HG02642 (cell line): ENCODE measurements at regions not wholly inside any gene's neighbourhood (a gene's known extent, or its start where the extent isn't known, plus 50 kb on each side); places are given as distances from the start of the nearest gene placed in this dataset.

Source experiments
- ATAC-seq: cut with Tn5 transposase; IDR thresholded peaks from one replicate; pipeline ENCODE4 v1.9.1; 2021; ENCODE audit warnings: mild to moderate bottlenecking; ENCODE audit not compliant: unreplicated experiment, poor library complexity

DNA sequence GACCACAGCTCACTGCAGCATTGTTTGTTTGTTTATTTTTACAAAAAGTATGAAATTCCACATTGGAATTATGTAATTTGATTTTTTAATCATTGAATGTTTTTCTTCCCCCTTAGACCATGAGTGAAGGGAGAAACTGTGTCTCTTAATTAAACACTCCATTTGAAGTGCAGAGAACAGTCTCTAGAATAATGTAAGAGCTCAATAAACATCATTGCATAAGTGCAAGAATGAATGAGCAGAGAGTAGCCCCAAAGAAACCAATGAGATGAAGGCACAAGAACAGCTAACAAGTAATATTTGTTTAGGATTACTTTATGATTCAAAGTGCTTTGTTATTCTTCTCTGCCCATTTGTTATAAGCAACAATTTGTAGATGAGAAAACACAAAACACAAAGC is 921.3 kb upstream of the LCORL start:
- ATAC-seq: no peak

DNA sequence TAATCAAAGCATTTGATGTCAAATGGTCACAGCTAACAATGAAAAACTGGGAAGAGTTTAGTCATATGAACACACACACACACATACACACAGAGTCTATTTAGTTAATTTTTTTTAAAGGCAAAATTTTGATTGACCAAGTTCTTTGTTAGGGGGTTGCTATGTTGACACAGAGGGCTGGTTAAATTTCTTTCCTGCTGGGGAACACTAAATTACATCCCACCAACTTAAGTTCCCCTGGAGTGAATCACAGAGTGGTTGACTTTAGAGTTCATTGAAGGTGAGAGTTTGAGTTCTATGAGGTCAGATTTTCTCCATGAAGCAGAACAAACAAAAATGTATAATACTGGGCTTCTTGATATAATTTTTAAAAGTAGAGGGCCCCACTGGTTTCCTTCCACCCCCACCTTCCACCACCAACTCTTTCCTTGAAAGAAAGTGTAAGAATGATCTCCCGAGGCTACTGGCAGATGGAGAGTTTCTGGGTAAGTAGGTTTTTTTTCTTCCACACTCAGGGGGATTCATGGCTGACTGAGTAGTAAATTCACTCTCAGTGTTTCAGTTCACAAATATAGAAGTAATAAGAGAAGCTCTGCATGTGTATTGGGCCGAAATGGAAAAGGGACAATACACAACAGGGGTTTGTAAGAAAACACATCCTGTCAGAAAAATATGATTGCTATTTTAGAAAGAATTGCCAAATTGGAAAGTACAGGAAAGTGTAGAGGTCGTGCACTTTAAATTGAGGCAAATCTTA is 917.0 kb upstream of the LCORL start:
- no peak for ATAC-seq

- no peak for ATAC-seq
Observed at GRCh38 chr4:18937746-18938145, 916.2 kb upstream of the LCORL start.

DNA sequence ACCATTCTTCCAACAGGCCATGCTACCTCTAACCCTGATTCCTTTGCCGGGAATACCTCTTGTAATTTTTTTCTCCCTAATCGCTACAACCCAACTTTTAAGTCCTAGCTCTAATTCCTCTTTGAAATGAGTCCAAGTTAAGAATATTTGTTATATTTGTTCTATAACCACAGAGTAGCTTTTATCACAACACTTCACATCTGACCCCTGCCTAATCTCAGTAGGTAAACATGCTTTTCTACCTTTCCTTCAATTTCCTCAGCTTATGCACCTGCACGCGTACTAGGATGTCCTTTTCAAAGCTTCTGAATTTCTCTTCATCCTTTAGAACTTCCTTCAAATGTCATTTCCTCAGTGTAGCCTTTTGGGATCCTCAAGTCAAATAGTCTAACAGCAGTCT is 915.5 kb upstream of the LCORL start:
- no peak for ATAC-seq

DNA sequence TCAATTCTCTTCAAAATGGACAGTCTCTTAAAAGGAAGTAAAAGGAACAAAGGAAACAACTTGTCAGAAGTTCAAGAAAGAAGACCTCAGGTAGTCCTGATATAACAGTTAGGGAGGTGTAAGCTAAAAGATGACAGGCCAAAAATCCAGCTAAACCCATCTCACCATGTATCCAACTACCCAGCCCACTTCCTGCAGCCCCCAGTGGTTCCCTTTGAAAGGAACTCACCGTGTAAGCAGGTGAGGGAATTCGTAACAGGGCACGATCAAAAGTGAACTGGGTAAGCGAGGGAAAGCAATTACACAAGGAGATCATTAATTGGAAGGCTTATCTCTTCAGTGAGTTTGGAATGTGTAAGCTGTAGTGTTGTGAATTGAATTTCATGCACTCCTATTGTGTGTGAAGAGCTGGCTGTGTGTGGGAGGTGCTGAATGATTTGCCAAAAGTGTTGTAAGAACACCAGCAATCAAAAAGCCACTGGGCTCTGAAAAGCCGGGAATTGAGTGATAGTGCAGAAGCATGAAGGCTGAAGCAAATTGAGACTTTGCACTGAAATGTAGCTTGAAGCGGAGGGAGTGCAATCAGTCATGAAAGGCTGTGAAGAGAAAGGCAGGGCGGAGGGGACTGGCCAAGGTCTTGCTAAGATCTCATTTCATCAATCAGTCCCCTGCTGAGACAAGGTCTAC is 914.2 kb upstream of the LCORL start:
- no peak for ATAC-seq

GRCh38 chr4:18934197-18934596 is 912.6 kb upstream of the LCORL start:
- ATAC-seq: no peak

- ATAC-seq: no peak
Observed at GRCh38 chr4:18932730-18933339, 911.3 kb upstream of the LCORL start.

DNA sequence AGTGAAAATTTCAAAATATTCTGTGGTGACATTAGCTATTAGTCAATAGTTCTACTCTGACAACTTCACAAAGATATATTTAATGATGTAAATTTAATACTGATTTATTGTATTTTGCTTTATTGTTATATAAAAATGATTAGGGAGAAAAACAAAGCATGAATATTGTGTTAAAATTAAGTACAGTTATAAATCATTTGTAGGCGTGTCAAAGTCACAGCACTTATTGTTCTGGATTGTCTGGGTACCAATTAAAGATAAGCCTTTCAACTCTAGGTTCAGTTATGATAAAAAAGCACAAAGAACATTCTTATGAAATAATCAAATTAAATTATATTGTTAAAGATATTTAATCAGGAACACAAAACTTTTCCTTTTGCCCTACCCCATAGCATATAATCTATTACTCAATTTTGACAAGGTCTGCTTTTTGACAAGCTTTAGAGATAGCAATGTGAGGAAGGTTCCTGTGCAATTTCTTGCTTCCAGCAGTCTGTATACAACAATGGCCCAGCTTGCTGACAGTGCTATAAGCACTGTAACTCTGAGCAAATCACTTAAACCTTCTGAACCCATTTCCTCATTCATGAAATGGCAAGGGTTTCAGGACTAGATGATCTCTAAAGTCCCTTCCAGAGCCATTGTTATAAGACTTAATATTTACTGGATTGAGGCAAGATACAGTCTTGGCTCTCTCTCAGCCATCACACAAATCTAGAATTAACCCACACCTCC is 910.3 kb upstream of the LCORL start:
- ATAC-seq: no peak

DNA sequence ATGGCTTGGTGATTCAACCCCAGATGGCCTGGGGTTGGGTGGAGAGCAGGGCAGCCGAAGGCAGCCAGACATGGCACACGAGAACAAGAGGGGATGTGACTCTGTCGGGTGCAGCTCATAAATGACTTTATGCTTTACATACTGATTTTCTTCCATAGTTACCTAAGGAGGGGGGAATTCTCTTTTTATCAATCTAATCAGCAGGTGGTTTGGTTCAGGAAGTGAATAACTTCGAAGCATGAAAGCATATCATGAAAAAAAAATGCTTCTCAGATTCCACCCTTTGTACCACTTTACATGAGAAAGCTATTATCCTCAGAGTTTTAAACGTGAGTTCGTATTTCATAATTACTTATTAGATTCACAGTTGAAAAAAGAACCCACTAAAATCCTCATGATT is 908.9 kb upstream of the LCORL start:
- ATAC-seq: no peak

GRCh38 chr4:18923496-18924161 is 902.1 kb upstream of the LCORL start:
- ATAC-seq: no peak

GRCh38 chr4:18917689-18918088 is 896.1 kb upstream of the LCORL start:
- ATAC-seq: no peak

DNA sequence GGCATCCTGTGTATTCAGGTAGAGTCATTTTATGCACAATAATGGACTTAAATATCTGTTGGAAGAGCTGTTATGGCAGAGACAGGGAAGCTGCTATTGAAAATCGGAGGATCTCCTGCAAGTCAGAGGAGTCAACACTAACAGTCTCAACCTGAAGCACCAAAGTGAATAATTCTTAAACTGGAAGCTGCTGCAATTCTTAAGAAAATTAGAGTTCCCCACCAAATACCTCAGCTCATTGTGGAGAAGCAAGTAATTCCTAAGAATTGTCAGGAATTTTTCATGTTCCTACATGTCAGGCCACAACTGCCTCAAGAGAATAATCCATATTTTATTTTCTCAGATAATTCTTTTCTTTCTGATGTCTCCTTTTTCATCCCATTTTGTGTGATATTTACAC is 892.6 kb upstream of the LCORL start:
- ATAC-seq: no peak

- no peak for ATAC-seq
Observed at GRCh38 chr4:18894928-18895327, 873.4 kb upstream of the LCORL start.

DNA sequence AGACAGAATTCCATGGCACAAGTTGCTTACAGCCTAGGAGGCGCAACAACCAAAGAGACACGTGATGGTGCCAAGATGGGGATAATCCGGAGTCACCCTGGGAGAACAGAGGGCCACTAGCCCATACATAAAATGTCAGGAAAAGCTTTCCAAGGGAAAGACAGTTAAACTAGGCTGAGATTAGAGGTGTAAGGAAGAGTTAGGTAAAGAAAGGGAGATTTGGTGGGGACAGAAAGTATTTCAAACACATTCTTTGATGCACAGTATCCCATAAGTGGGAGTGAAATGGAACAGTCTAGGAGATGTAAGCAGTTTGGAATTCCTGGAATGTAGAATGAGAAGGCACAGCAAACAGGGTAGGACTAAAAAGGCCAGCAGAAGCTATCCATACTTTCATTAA is 860.9 kb upstream of the LCORL start:
- no peak for ATAC-seq

DNA sequence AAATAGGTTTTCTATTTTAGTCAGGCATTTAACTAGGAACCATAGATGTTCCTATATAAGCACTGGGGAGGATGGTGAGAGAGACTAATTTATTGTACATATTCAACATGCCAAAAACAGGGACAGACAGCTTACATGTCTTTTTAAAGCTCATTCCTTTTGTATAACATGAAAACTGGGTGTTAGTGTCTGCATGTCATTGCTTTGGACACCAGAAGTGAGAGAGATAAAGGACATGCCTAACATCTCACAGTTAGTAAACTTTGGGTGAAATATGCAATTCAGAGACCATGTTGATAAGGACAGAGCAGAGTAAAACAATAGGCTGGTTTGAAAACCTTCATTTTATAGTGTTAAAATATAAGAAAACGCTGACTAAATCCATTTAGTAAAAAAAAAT is 860.0 kb upstream of the LCORL start:
- no peak for ATAC-seq

DNA sequence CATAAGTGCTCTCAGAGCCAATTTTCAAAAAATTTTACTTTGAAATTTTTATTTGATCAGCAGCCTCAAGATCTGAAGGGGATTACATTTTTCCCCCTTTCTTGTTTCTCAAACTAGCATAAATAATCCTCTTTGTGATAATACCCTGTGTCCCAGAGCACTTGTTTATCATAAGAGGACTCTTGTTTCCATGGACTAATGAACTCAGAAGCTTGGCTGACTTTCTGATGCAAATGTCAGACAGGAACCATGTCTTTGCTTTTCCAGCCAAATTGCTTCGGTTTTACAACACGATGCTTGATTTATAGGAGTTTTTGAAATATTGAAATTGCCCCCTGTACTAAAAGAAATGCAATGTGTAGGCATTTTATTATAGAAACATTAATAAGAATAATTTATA is 859.3 kb upstream of the LCORL start:
- no peak for ATAC-seq

DNA sequence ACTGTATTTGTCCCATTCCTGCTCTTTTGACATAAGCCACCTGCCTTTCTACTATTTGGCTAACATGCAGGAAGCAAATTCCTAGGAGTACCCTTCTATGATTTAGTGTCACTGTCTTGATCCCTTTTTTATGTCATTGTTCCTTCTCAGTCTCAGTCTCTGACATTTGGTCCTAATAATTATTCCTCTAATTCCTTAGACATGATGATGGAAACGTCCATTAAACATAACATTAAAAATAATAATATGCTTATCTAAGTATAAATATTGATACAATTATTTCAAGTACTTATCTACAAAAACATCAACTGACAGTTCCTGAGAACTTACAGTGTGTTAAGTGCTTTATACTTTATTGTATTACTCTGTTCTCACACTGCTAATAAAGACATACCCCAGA is 857.0 kb upstream of the LCORL start:
- no peak for ATAC-seq

GRCh38 chr4:18869166-18869565 is 847.6 kb upstream of the LCORL start:
- ATAC-seq: no peak

DNA sequence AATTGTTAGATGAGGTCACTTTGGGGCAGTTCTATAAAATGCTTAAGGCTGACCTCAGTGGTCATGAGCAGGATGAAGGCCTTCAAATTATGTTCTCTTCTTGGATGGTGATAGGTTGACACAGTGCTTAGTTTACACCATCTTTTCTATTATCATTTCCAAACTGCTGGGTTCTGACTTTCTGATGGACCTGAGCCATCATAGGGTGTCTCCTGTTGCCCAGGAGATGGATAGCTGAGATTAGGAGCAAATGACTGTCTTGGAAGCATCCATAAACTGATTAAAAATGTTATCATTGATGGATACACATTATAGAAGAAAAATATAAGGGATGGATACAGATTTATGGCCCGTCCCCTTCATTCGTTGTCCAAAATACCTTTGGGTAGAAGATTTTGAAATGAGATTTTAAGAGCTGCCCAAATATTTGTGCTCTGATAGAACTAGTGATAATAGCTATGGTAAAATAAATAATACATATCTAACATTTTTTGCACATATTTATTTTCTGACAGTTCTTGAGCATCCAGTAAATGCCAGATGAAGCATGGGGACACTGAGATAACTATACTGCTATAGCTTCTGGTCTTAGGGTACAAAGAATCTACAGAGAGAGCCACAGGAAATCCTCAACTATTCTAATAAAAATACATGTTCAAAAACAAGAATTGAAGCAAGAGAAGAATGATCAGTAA is 839.4 kb upstream of the LCORL start:
- ATAC-seq: no peak

DNA sequence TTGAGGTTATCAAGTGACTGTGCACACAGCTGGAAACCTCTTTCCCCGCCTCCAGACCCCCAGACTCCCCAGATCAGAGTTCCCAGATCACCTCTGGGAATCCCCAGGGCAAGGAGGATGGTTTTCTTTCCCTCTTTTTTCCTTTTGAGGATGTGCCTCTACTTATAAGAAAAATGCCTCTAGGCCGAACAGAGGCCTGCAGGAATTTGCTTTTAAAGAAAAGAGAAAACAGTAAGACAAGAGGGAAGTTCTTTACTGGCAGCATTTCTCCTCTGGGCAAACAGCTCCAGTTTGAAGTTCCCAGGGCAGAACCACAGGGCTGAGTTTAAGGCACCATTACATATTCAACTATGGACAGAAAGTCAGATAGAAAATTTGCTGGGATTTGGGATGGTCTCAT is 837.9 kb upstream of the LCORL start:
- ATAC-seq: no peak
